ENCODE measurements at regions not wholly inside any gene's neighbourhood (a gene's known extent, or its start where the extent isn't known, plus 50 kb on each side); places are given as distances from the start of the nearest gene placed in this dataset.

DNA sequence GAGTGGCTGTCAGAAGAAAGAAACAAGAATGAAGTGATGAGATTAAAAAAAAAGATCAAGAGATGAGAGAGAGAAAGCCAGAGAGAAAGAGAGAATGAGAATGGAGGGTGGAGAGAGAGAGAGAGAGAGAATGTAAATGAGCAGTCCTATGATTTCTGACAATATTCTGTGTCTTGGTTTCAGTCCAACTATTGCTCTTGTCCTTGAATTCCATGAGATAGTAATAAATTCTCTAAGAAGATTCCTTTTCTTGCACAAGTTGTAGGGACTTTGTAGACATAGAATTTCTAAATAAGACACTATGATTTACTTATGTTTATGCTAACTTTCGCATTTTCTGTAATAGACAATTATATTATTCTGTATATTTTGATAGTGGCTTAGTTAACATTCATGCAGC, 149.6 kb upstream of the CTSO start (continued):
- TF ChIP-seq, protein P1, sequence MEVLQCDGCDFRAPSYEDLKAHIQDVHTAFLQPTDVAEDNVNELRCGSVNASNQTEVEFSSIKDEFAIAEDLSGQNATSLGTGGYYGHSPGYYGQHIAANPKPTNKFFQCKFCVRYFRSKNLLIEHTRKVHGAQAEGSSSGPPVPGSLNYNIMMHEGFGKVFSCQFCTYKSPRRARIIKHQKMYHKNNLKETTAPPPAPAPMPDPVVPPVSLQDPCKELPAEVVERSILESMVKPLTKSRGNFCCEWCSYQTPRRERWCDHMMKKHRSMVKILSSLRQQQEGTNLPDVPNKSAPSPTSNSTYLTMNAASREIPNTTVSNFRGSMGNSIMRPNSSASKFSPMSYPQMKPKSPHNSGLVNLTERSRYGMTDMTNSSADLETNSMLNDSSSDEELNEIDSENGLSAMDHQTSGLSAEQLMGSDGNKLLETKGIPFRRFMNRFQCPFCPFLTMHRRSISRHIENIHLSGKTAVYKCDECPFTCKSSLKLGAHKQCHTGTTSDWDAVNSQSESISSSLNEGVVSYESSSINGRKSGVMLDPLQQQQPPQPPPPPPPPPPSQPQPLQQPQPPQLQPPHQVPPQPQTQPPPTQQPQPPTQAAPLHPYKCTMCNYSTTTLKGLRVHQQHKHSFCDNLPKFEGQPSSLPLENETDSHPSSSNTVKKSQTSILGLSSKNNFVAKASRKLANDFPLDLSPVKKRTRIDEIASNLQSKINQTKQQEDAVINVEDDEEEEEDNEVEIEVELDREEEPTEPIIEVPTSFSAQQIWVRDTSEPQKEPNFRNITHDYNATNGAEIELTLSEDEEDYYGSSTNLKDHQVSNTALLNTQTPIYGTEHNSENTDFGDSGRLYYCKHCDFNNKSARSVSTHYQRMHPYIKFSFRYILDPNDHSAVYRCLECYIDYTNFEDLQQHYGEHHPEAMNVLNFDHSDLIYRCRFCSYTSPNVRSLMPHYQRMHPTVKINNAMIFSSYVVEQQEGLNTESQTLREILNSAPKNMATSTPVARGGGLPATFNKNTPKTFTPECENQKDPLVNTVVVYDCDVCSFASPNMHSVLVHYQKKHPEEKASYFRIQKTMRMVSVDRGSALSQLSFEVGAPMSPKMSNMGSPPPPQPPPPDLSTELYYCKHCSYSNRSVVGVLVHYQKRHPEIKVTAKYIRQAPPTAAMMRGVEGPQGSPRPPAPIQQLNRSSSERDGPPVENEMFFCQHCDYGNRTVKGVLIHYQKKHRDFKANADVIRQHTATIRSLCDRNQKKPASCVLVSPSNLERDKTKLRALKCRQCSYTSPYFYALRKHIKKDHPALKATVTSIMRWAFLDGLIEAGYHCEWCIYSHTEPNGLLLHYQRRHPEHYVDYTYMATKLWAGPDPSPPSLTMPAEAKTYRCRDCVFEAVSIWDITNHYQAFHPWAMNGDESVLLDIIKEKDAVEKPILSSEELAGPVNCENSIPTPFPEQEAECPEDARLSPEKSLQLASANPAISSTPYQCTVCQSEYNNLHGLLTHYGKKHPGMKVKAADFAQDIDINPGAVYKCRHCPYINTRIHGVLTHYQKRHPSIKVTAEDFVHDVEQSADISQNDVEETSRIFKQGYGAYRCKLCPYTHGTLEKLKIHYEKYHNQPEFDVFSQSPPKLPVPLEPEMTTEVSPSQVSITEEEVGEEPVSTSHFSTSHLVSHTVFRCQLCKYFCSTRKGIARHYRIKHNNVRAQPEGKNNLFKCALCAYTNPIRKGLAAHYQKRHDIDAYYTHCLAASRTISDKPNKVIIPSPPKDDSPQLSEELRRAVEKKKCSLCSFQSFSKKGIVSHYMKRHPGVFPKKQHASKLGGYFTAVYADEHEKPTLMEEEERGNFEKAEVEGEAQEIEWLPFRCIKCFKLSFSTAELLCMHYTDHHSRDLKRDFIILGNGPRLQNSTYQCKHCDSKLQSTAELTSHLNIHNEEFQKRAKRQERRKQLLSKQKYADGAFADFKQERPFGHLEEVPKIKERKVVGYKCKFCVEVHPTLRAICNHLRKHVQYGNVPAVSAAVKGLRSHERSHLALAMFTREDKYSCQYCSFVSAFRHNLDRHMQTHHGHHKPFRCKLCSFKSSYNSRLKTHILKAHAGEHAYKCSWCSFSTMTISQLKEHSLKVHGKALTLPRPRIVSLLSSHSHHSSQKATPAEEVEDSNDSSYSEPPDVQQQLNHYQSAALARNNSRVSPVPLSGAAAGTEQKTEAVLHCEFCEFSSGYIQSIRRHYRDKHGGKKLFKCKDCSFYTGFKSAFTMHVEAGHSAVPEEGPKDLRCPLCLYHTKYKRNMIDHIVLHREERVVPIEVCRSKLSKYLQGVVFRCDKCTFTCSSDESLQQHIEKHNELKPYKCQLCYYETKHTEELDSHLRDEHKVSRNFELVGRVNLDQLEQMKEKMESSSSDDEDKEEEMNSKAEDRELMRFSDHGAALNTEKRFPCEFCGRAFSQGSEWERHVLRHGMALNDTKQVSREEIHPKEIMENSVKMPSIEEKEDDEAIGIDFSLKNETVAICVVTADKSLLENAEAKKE (CRISPR knock-in tag; IDR thresholded peaks at IDR 0.05): no peak
- TF ChIP-seq STAT1 (IDR thresholded peaks at IDR 0.05; ENCODE audit: unreplicated experiment) (no peak), EZH2phosphoT487 (IDR thresholded peaks at IDR 0.05; ENCODE audit: unreplicated experiment) (no peak), CREB1 (CRISPR knock-in tag; IDR thresholded peaks at IDR 0.05; ENCODE audit: low read depth) (no peak), ZNF331 (CRISPR knock-in tag; IDR thresholded peaks at IDR 0.05; ENCODE audit: low read depth) (no peak)

DNA sequence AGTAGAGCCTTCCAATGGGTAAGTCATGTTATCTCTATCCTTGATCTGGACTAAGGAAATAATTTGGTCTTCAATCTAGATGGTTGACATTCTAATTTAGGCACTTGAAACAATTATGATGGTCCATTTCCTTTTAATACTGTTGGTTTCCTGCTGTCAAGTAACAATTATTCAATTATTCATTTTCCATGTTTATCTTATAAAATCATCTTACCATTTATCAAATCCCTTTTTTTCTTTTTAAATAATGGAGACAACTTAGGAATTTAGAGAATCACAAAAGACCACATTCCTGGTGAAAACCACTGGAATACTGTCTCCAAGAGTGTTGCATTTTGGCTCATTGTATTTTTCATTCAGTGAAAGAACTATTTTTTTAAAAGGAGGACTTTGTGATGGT, 148.7 kb upstream of the CTSO start:
- no peaks in the 10 kb centered on the region for H3F3A ChIP-seq (replicated peaks; ENCODE audit: low read depth)
- H3K4me3 ChIP-seq: no peak overlapping the region
- H3K27me3 Mint-ChIP-seq (ENCODE audit: insufficient read depth, low read depth, poor library complexity): peaks cover 1% of the 10 kb centered on the region
- H3K27me3 ChIP-seq (ENCODE audit: insufficient read depth): no peaks in the 10 kb centered on the region
- no peaks in the 10 kb centered on the region for H4K20me1 ChIP-seq (replicated peaks; ENCODE audit: insufficient read depth)
- no peaks in the 10 kb centered on the region for H3K36me3 ChIP-seq (ENCODE audit: insufficient read depth)
- no peak for ATAC-seq
- no peaks in the 10 kb centered on the region for H3K9me2 ChIP-seq (ENCODE audit: insufficient read depth)
- peaks cover 3% of the 10 kb centered on the region; the same call in 2 of the 3 replicates for H3K36me3 Mint-ChIP-seq (ENCODE audit: low read depth)
- no peak overlapping the region for H3K27ac ChIP-seq (ENCODE audit: low read depth)
- no peaks in the 10 kb centered on the region for H3K4me1 ChIP-seq (ENCODE audit: insufficient read depth)
- H3K4me1 Mint-ChIP-seq: peaks cover 4% of the 10 kb centered on the region; the same call in 2 of the 3 replicates
- H3K79me2 ChIP-seq (replicated peaks; ENCODE audit: insufficient read depth): no peaks in the 10 kb centered on the region
- DNase-seq (ENCODE audit: low spot score): no peak
- no peak for TF ChIP-seq CREB1 (CRISPR knock-in tag; IDR thresholded peaks at IDR 0.05; ENCODE audit: low read depth)
- TF ChIP-seq, protein P2, sequence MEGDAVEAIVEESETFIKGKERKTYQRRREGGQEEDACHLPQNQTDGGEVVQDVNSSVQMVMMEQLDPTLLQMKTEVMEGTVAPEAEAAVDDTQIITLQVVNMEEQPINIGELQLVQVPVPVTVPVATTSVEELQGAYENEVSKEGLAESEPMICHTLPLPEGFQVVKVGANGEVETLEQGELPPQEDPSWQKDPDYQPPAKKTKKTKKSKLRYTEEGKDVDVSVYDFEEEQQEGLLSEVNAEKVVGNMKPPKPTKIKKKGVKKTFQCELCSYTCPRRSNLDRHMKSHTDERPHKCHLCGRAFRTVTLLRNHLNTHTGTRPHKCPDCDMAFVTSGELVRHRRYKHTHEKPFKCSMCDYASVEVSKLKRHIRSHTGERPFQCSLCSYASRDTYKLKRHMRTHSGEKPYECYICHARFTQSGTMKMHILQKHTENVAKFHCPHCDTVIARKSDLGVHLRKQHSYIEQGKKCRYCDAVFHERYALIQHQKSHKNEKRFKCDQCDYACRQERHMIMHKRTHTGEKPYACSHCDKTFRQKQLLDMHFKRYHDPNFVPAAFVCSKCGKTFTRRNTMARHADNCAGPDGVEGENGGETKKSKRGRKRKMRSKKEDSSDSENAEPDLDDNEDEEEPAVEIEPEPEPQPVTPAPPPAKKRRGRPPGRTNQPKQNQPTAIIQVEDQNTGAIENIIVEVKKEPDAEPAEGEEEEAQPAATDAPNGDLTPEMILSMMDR (conservative IDR thresholded peaks at IDR 0.05; ENCODE audit: low read depth in 2 of 2): no peak
- TF ChIP-seq, protein P3, sequence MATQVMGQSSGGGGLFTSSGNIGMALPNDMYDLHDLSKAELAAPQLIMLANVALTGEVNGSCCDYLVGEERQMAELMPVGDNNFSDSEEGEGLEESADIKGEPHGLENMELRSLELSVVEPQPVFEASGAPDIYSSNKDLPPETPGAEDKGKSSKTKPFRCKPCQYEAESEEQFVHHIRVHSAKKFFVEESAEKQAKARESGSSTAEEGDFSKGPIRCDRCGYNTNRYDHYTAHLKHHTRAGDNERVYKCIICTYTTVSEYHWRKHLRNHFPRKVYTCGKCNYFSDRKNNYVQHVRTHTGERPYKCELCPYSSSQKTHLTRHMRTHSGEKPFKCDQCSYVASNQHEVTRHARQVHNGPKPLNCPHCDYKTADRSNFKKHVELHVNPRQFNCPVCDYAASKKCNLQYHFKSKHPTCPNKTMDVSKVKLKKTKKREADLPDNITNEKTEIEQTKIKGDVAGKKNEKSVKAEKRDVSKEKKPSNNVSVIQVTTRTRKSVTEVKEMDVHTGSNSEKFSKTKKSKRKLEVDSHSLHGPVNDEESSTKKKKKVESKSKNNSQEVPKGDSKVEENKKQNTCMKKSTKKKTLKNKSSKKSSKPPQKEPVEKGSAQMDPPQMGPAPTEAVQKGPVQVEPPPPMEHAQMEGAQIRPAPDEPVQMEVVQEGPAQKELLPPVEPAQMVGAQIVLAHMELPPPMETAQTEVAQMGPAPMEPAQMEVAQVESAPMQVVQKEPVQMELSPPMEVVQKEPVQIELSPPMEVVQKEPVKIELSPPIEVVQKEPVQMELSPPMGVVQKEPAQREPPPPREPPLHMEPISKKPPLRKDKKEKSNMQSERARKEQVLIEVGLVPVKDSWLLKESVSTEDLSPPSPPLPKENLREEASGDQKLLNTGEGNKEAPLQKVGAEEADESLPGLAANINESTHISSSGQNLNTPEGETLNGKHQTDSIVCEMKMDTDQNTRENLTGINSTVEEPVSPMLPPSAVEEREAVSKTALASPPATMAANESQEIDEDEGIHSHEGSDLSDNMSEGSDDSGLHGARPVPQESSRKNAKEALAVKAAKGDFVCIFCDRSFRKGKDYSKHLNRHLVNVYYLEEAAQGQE (IDR thresholded peaks at IDR 0.05; ENCODE audit: unreplicated experiment): no peak
- no peak for TF ChIP-seq ZNF331 (CRISPR knock-in tag; IDR thresholded peaks at IDR 0.05; ENCODE audit: low read depth)
- no peak for TF ChIP-seq EZH2 (IDR thresholded peaks at IDR 0.05; ENCODE audit: low read depth, unreplicated experiment)
- no peak for TF ChIP-seq POLR2AphosphoS5 (IDR thresholded peaks at IDR 0.05; ENCODE audit: low read depth)
- TF ChIP-seq NANOG (IDR thresholded peaks at IDR 0.05; ENCODE audit: borderline replicate concordance): no peak
- peaks cover 3% of the 10 kb centered on the region; the same call in 2 of the 3 replicates for H3K9me3 Mint-ChIP-seq
- no peak overlapping the region for H3K27ac Mint-ChIP-seq
- H3K4me2 ChIP-seq: no peak overlapping the region
- no peak overlapping the region for H2AFZ ChIP-seq
- H3K4me3 Mint-ChIP-seq: no peak overlapping the region

All from GM23338 (cell line).